Lung (tissue), 11 donors: ENCODE measurements at regions not wholly inside any gene's neighbourhood (a gene's known extent, or its start where the extent isn't known, plus 50 kb on each side); places are given as distances from the start of the nearest gene placed in this dataset.

Experiments used
- ATAC-seq: fragments of 200-7000 bp; cut with Tn5 transposase; one replicate; pipeline ENCODE4 v1.9.1; 2020; ENCODE audit warnings: moderate number of reproducible peaks; ENCODE audit not compliant: insufficient read depth, low FRiP score
- DNase-seq, 3 donors: peaks; one replicate each; pipeline ENCODE4 v3.0.0-alpha.2; 2013 to 2017
- H3K27ac ChIP-seq, 2 donors: one replicate each; pipeline ENCODE4 v1.5.1; 2013; ENCODE audit warnings: mild to moderate bottlenecking in 2 of 2, moderate library complexity in 2 of 2, control low read depth in 1 of 2, inconsistent platforms in 1 of 2, low read depth in 1 of 2, low read length in 1 of 2
- H3K27me3 ChIP-seq, 3 donors: one replicate each; pipeline ENCODE4 v1.5.1; 2013; ENCODE audit warnings: low read length in 2 of 3; ENCODE audit not compliant: control insufficient read depth in 3 of 3, insufficient read depth in 3 of 3
- H3K36me3 ChIP-seq, 4 donors: one replicate each; pipeline ENCODE4 v1.5.1; 2013; ENCODE audit warnings: low read length in 4 of 4, mild to moderate bottlenecking in 1 of 4, moderate library complexity in 1 of 4; ENCODE audit not compliant: control insufficient read depth in 4 of 4, insufficient read depth in 4 of 4
- H3K4me1 ChIP-seq, 5 donors: one replicate each; pipeline ENCODE4 v1.5.1; 2013; ENCODE audit warnings: low read length in 5 of 5, mild to moderate bottlenecking in 2 of 5, moderate library complexity in 1 of 5; ENCODE audit not compliant: control insufficient read depth in 5 of 5, insufficient read depth in 5 of 5
- H3K4me3 ChIP-seq: one replicate; pipeline ENCODE4 v1.5.1; 2013; ENCODE audit warnings: mild to moderate bottlenecking, control low read depth, moderate library complexity
- H3K9ac ChIP-seq, 2 donors: one replicate each; pipeline ENCODE4 v1.5.1; 2013; ENCODE audit warnings: low read length in 2 of 2, control low read depth in 1 of 2; ENCODE audit not compliant: insufficient read depth in 1 of 2
- H3K9me3 ChIP-seq, 4 donors: one replicate each; pipeline ENCODE4 v1.5.1; 2013; ENCODE audit warnings: low read length in 3 of 4, mild to moderate bottlenecking in 1 of 4, moderate library complexity in 1 of 4; ENCODE audit not compliant: control insufficient read depth in 4 of 4, insufficient read depth in 3 of 4
- CTCF ChIP-seq: IDR thresholded peaks from 2 replicates; pipeline ENCODE4 v1.5.1; 2012; ENCODE audit warnings: mild to moderate bottlenecking; ENCODE audit errors: control extremely low read depth, extremely low read depth
- WGBS, 2 donors: extraction: QIAGEN DNeasy Blood & Tissue Kit; methylation state at CpG; one replicate each; pipeline ENCODE4 v1.1.7; 2013; 5-methylcytosine and 5-hydroxymethylcytosine counted together
- donor health status: control.
- donor health status: control.
- donor health status: Bipolar disorder and iron deficiency.
- donor health status: healthy.
- donor health status: DM: yes; HTN: yes; CAD: no.

- no peak for TF ChIP-seq CTCF
- H3K9ac ChIP-seq = no peak overlapping the region
- DNase-seq (no peak), ATAC-seq (no peak)
- H3K27me3 ChIP-seq = no peaks in the 10 kb centered on the region
- peaks cover 0 to 2% (median 0%) of the 10 kb centered on the region in 4 donors for H3K9me3 ChIP-seq
- WGBS, 2 donors = 38 to 57% methylated on average over 6 of the region's 6 CpGs
- no peaks in the 10 kb centered on the region for H3K36me3 ChIP-seq
- H3K27ac ChIP-seq = peak overlapping the region in 1 of 2 donors; percentile 40
- H3K4me3 ChIP-seq = no peak overlapping the region
- no peaks in the 10 kb centered on the region for H3K4me1 ChIP-seq
Observed at GRCh38 chr1:234944439-234945344, 183.9 kb downstream of the TOMM20 start.

DNA sequence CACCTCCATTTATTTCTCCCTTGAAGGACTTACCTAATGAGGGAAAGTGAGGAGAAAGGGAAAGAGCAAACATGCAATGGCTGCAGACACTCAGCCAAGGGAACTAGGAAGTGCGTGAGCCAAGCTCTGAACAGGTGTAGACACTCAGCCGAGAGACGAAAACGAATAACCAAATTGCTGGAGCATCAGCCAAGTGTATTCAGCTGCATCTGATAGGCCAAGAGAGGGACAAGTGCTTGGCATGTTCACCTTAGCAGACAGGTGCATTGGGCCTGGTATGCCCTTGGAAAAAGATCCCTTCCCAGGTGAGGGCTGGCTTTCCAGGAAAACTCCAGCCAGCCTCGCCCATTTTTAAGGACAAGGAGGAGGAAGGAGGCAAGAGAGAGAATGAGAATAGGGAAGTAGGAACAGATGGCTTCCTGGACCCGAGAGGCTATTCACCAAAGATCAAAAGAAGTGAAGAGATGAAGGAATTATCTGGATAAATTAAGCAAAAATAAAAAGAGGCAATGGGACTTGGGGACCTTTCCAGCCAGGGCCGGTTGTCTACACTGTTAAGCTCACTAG is 184.7 kb downstream of the TOMM20 start:
- no peak for DNase-seq
- 61 to 68% methylated on average over 7 of the region's 7 CpGs for WGBS, 2 donors
- H3K9ac ChIP-seq = no peak overlapping the region

DNA sequence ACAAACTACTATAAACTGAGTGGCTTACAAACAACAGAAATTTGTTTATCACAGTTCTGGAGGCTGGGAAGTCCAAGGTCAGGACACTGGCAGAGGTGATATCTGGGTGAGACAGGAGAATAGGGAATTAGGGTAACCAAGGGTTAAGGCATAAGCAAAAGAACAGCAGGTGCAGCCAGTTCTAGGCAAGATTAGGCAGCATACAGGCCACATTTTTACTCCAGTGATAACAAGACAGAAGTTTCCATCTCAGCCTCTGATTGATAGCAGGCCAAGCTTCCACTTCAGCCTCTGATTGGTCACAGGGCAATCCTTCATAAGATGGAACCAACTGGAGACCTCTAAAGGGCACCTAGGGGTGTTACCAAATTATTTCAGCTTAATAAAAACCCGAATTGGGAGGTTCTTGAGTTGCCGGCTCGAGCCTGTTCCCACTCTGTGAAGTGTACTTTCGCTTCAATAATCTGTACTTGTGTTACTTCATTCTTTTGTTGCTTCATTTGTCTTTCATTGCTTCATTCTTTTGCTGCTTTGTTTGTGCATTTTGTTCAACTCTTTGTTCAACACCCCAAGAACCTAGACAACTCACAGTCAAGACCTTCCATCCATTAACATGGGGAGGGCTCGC is 185.6 kb downstream of the TOMM20 start:
- Histone ChIP-seq H3K4me1 (no peaks in the 10 kb centered on the region), H3K27ac (no peak overlapping the region), H3K27me3 (no peaks in the 10 kb centered on the region), H3K9me3 (no peaks in the 10 kb centered on the region), H3K4me3 (no peak overlapping the region), H3K9ac (no peak overlapping the region), H3K36me3 (no peaks in the 10 kb centered on the region)
- no peak for TF ChIP-seq CTCF
- no peak for DNase-seq
- WGBS, 2 donors = 51 to 66% methylated on average over 5 of the region's 5 CpGs
- ATAC-seq = no peak

More for the DNA sequence above, 184.7 kb downstream of the TOMM20 start:
- no peaks in the 10 kb centered on the region for H3K36me3 ChIP-seq
- TF ChIP-seq CTCF = no peak
- no peak overlapping the region for H3K4me3 ChIP-seq
- ATAC-seq = no peak
- H3K27ac ChIP-seq = no peak overlapping the region
- H3K9me3 ChIP-seq = no peaks in the 10 kb centered on the region
- H3K4me1 ChIP-seq = no peaks in the 10 kb centered on the region
- no peaks in the 10 kb centered on the region for H3K27me3 ChIP-seq
